Stimulated activated CD4-positive, alpha-beta T cell treated with anti-CD3 and anti-CD28 coated beads, Interleukin-12 subunit alpha, Interleukin-12 subunit beta, amount 100 ng/mL, for 48 hours (primary cell): ENCODE measurements at regions not wholly inside any gene's neighbourhood (a gene's known extent, or its start where the extent isn't known, plus 50 kb on each side); places are given as distances from the start of the nearest gene placed in this dataset.
"Not testable (repeated sequence)": the region's sequence is repeated elsewhere in the genome, so short reads cannot be mapped to it uniquely, and the experiment has no call there.

Experiments
- DNase-seq, 3 donors: peaks; one replicate each; pipeline ENCODE4 v3.0.0-alpha.2; 2020; ENCODE audit warnings: low read depth in 2 of 3, low spot score in 1 of 3

GRCh38 chr2:65963303-65963702, 471.6 kb upstream of the MEIS1 start:
- DNase-seq: not testable (repeated sequence)

GRCh38 chr2:65960953-65961352, 474.0 kb upstream of the MEIS1 start:
- DNase-seq: no peak

- no peak for DNase-seq
Observed at GRCh38 chr2:65957886-65958285, 477.0 kb upstream of the MEIS1 start.

GRCh38 chr2:65957454-65957853, 477.5 kb upstream of the MEIS1 start:
- no peak for DNase-seq

- DNase-seq: no peak
Observed at GRCh38 chr2:65955259-65955658, 479.7 kb upstream of the MEIS1 start.

- DNase-seq: no peak
Observed at GRCh38 chr2:65952966-65953761, 481.8 kb upstream of the MEIS1 start.

- no peak for DNase-seq
Observed at GRCh38 chr2:65944213-65944612, 490.7 kb upstream of the MEIS1 start.

- no peak for DNase-seq
Observed at GRCh38 chr2:65943099-65943786, 491.7 kb upstream of the MEIS1 start.

- no peak for DNase-seq
Observed at GRCh38 chr2:65940856-65941255, 494.1 kb upstream of the MEIS1 start.

GRCh38 chr2:65939687-65940086, 495.2 kb upstream of the MEIS1 start:
- no peak for DNase-seq

GRCh38 chr2:65937379-65938160, 497.4 kb upstream of the MEIS1 start:
- DNase-seq: no peak

- no peak for DNase-seq
Observed at GRCh38 chr2:65934992-65935629, 499.8 kb upstream of the MEIS1 start.

GRCh38 chr2:65932571-65932970, 500.2 kb upstream of the SPRED2 start:
- DNase-seq: no peak

GRCh38 chr2:65931056-65931455, 498.7 kb upstream of the SPRED2 start:
- DNase-seq: no peak

GRCh38 chr2:65930259-65930658, 497.9 kb upstream of the SPRED2 start:
- no peak for DNase-seq

GRCh38 chr2:65929664-65930063, 497.3 kb upstream of the SPRED2 start:
- not testable (repeated sequence) for DNase-seq

- DNase-seq: no peak
Observed at GRCh38 chr2:65922794-65923193, 490.4 kb upstream of the SPRED2 start.

GRCh38 chr2:65922030-65922429, 489.6 kb upstream of the SPRED2 start:
- no peak for DNase-seq

- no peak for DNase-seq
Observed at GRCh38 chr2:65921116-65921515, 488.7 kb upstream of the SPRED2 start.

GRCh38 chr2:65920659-65921058, 488.3 kb upstream of the SPRED2 start:
- no peak for DNase-seq

GRCh38 chr2:65919550-65920188, 487.3 kb upstream of the SPRED2 start:
- no peak for DNase-seq
